Tibial artery (tissue), 4 donors: ENCODE measurements at regions not wholly inside any gene's neighbourhood (a gene's known extent, or its start where the extent isn't known, plus 50 kb on each side); places are given as distances from the start of the nearest gene placed in this dataset.

Experiments used
- DNase-seq, 2 donors: peaks; one replicate each; pipeline ENCODE4 v3.0.0-alpha.2; 2019
- H3K27ac ChIP-seq, 2 donors: fragments of 200-600 bp; sonication (generic) in 1 of 2; 1 replicate in 1 of 2; 2 replicates in 1 of 2; pipeline ENCODE4 v1.5.1; 2018 to 2019; ENCODE audit warnings: mild to moderate bottlenecking in 1 of 2
- H3K27me3 ChIP-seq, 2 donors: fragments of 200-600 bp; sonication (generic) in 1 of 2; one replicate each; pipeline versions ENCODE4 v1.5.1 to v1.6.0; 2016 to 2019
- H3K36me3 ChIP-seq, 3 donors: fragments of 200-600 bp; sonication (generic) in 2 of 3; one replicate each; pipeline ENCODE4 v1.5.1; 2016 to 2019; ENCODE audit warnings: mild to moderate bottlenecking in 2 of 3
- H3K4me1 ChIP-seq, 4 donors: fragments of 200-600 bp; sonication (generic) in 2 of 4; 1 replicate in 3 of 4; 2 replicates in 1 of 4; pipeline ENCODE4 v1.5.1; 2016 to 2019
- H3K4me3 ChIP-seq, 2 donors: fragments of 200-600 bp; sonication (generic) in 1 of 2; 1 replicate in 1 of 2; 2 replicates in 1 of 2; pipeline ENCODE4 v1.5.1; 2018 to 2019; ENCODE audit warnings: mild to moderate bottlenecking in 2 of 2
- H3K9me3 ChIP-seq, 3 donors: fragments of 200-600 bp; sonication (generic) in 1 of 3; one replicate each; pipeline ENCODE4 v1.5.1; 2016 to 2019
- CTCF ChIP-seq, 2 experiments: fragments of 200-600 bp in 1 of 2; fragments of 450-650 bp in 1 of 2; IDR thresholded peaks; one replicate each; pipeline ENCODE4 v1.5.1; 2017 to 2019; ENCODE audit warnings: antibody characterized with exemption in 2 of 2, mild to moderate bottlenecking in 1 of 2, moderate library complexity in 1 of 2
- intact Hi-C: fragments of 100-400 bp; cut with DNase I; formaldehyde crosslinking; loops from one replicate; pipeline ENCODE4 v1.15.0; 2023; ENCODE audit warnings: low total_unique reads

- intact Hi-C loops: no loop called here
- no peaks in the 10 kb centered on the region for H3K9me3 ChIP-seq
- H3K4me3 ChIP-seq: no peak overlapping the region
- no peaks in the 10 kb centered on the region for H3K36me3 ChIP-seq
- DNase-seq: no peak
- H3K27ac ChIP-seq: no peak overlapping the region
- no peak for TF ChIP-seq CTCF (IDR thresholded peaks at IDR 0.05)
- no peaks in the 10 kb centered on the region for H3K4me1 ChIP-seq
- no peaks in the 10 kb centered on the region for H3K27me3 ChIP-seq
Observed at GRCh38 chr3:18134386-18135059, 290.6 kb downstream of the SATB1 start.

GRCh38 chr3:18132991-18133390 is 292.1 kb downstream of the SATB1 start:
- Histone ChIP-seq H3K4me1 (no peaks in the 10 kb centered on the region), H3K27ac (no peak overlapping the region), H3K36me3 (no peaks in the 10 kb centered on the region), H3K9me3 (no peaks in the 10 kb centered on the region), H3K27me3 (no peaks in the 10 kb centered on the region), H3K4me3 (no peak overlapping the region)
- TF ChIP-seq CTCF (IDR thresholded peaks at IDR 0.05): no peak
- intact Hi-C loops: no loop called here
- no peak for DNase-seq

GRCh38 chr3:18127859-18128681 is 297.1 kb downstream of the SATB1 start:
- Histone ChIP-seq H3K9me3 (no peaks in the 10 kb centered on the region), H3K27me3 (no peaks in the 10 kb centered on the region), H3K4me1 (no peaks in the 10 kb centered on the region), H3K27ac (no peak overlapping the region), H3K4me3 (no peak overlapping the region), H3K36me3 (no peaks in the 10 kb centered on the region)
- TF ChIP-seq CTCF (IDR thresholded peaks at IDR 0.05): no peak
- DNase-seq: no peak
- intact Hi-C loops: no loop called here

GRCh38 chr3:18127174-18127858 is 297.8 kb downstream of the SATB1 start:
- no peaks in the 10 kb centered on the region for H3K4me1 ChIP-seq
- H3K27me3 ChIP-seq: no peaks in the 10 kb centered on the region
- no peak for DNase-seq
- H3K9me3 ChIP-seq: no peaks in the 10 kb centered on the region
- TF ChIP-seq CTCF (IDR thresholded peaks at IDR 0.05): no peak
- no peak overlapping the region for H3K27ac ChIP-seq
- no peaks in the 10 kb centered on the region for H3K36me3 ChIP-seq
- H3K4me3 ChIP-seq: no peak overlapping the region
- intact Hi-C loops: no loop called here

GRCh38 chr3:18126772-18127171 is 298.4 kb downstream of the SATB1 start:
- intact Hi-C loops: no loop called here
- Histone ChIP-seq H3K36me3 (no peaks in the 10 kb centered on the region), H3K27me3 (no peaks in the 10 kb centered on the region), H3K4me1 (no peaks in the 10 kb centered on the region), H3K4me3 (no peak overlapping the region), H3K27ac (no peak overlapping the region), H3K9me3 (no peaks in the 10 kb centered on the region)
- no peak for TF ChIP-seq CTCF (IDR thresholded peaks at IDR 0.05)
- no peak for DNase-seq
